Fibroblast of the aortic adventitia (primary cell): ENCODE measurements at regions not wholly inside any gene's neighbourhood (a gene's known extent, or its start where the extent isn't known, plus 50 kb on each side); places are given as distances from the start of the nearest gene placed in this dataset.

Source experiments
- DNase-seq: peaks from one replicate; pipeline ENCODE4 v3.0.0-alpha.2; 2010; ENCODE audit warnings: low read depth
- H3K4me3 ChIP-seq: 2 replicates; pipeline ENCODE4 v1.5.1; 2011; ENCODE audit warnings: low read depth, mild to moderate bottlenecking, control low read depth, low read length, moderate library complexity
- CTCF ChIP-seq: IDR thresholded peaks from 2 replicates; pipeline ENCODE4 v1.5.1; 2011; ENCODE audit warnings: mild to moderate bottlenecking, low read length, control low read depth, inconsistent platforms; ENCODE audit not compliant: insufficient read depth

GRCh38 chr1:198934426-198934825 lies 295.6 kb downstream of the PTPRC start:
- H3K4me3 ChIP-seq = peak overlapping the region; percentile 85
- DNase-seq = peak; percentile 23
- no peak for TF ChIP-seq CTCF

DNA sequence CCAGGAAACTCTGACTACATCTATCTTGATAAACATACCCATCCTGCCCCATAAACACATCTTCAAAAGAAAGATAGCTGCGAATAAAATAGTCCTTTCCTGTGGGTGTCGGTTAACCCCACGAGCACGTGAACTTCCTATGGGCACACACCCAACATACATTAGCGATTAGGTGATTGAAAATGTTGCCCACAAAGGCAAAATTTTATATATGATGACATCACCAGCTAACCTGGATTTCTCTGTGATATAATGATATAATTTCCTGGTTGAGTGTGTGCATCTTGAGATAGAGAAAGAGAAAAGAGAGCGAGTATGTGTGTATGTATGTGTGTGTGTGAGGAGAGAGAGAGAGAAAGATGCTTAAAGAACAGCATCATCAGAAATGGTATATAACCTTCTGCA lies 296.1 kb downstream of the PTPRC start:
- DNase-seq = no peak
- peak overlapping the region; percentile 85 for H3K4me3 ChIP-seq
- no peak for TF ChIP-seq CTCF

DNA sequence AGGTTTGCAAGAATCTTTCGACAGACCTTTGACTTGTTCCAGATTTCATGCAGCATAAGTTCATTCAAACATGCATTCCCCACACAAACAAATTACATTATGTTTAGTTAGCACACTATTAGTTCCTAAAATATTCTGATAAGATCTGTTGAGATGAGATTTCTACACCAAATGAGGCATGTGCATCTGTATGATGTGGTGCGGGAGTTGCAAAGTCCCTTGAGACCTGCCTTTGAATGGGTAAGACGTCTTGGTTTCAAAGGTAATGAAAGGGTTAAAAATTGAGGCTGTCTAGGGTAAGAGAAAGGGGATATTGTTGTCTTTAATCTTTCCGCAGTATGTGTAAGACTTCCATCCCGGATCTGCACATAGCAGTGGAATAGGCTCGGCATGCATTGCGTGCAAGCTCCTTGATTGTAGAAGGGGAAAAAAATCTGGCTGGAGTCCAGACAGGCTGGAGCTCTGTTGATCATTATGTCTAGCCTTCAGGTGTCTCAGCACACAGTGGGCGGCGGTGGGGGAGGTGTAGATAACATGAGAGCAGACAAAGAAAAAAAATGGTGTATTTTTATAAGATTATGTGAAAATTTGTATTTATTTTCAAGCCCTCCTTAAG lies 296.6 kb downstream of the PTPRC start:
- DNase-seq = peak; percentile 98
- TF ChIP-seq CTCF = no peak
- H3K4me3 ChIP-seq = peak overlapping the region; percentile 85

DNA sequence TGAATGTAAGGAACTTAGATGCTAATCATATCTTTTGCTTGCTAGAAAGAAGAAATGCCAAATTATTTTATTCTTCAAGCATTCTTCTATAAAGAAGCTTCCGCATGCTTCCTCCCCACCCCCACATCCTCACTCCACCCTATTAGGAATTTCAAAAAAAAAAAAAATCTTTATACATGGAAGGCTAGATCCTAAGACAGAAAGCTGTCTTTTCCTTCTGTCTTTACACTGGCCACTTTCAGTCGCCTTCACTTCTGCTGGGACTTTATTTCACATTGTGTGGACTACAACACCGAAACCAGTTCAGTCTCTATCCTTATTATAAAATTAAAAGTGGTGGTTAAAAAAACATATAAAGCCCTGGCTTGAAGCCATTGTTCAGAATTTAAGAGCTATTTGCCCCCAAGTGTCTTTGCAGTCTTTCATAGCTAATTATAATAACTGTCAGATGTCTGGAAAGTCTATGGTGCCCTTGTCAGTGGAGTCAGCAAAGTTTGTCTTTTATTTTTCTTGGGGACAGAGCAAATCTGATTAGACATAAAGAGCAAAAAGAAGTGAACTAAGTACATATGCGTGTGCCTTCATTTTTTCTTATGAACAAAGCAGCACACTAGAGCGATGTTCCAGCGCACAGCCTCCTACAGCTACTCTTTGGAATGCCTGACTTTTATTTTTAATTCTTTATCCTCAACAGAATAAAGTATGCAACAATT lies 297.7 kb downstream of the PTPRC start:
- no peak for TF ChIP-seq CTCF
- peak overlapping the region; percentile 85 for H3K4me3 ChIP-seq
- peak; percentile 62 for DNase-seq

- peak; percentile 93 for DNase-seq
- no peak for TF ChIP-seq CTCF
- H3K4me3 ChIP-seq = peak overlapping the region; percentile 85
Measured at GRCh38 chr1:198937231-198938031, 298.6 kb downstream of the PTPRC start.

GRCh38 chr1:198939286-198939685 lies 300.4 kb downstream of the PTPRC start:
- no peak for DNase-seq
- H3K4me3 ChIP-seq = no peak overlapping the region
- no peak for TF ChIP-seq CTCF
